SU-DHL-6 (cell line): ENCODE measurements at regions not wholly inside any gene's neighbourhood (a gene's known extent, or its start where the extent isn't known, plus 50 kb on each side); places are given as distances from the start of the nearest gene placed in this dataset.

Experiments
- H2AFZ ChIP-seq: fragments of 200-600 bp; sonication (generic); 2 replicates; pipeline ENCODE4 v1.6.1; 2014; ENCODE audit warnings: low read depth, mild to moderate bottlenecking, moderate library complexity, mixed read lengths, antibody characterized with exemption, low read length; ENCODE audit not compliant: severe bottlenecking
- H3F3A ChIP-seq: fragments of 200-600 bp; shearing (Covaris generic); 2 replicates; pipeline ENCODE4 v1.6.0; 2016; ENCODE audit warnings: antibody characterized with exemption, mild to moderate bottlenecking; ENCODE audit not compliant: insufficient read depth
- H3K27ac ChIP-seq: fragments of 200-600 bp; sonication (generic); 2 replicates; pipeline ENCODE4 v1.5.1; 2016; ENCODE audit warnings: low read depth, mild to moderate bottlenecking, low read length, moderate library complexity, mixed read lengths
- H3K27me3 ChIP-seq: fragments of 200-600 bp; sonication (generic), shearing (Covaris generic); 2 replicates; pipeline ENCODE4 v1.6.0; 2014; ENCODE audit warnings: mild to moderate bottlenecking, low read length
- H3K36me3 ChIP-seq: fragments of 200-600 bp; sonication (generic); 2 replicates; pipeline ENCODE4 v1.6.1; 2014; ENCODE audit warnings: mild to moderate bottlenecking, low read length, mixed read lengths
- H3K4me2 ChIP-seq: fragments of 300-600, 200-600 bp; shearing (Covaris generic), sonication (generic); 2 replicates; pipeline ENCODE4 v1.6.0; 2014; ENCODE audit warnings: low read length, low read depth, mild to moderate bottlenecking; ENCODE audit not compliant: poor library complexity, severe bottlenecking
- H3K4me3 ChIP-seq: fragments of 200-600 bp; sonication (generic); 2 replicates; pipeline ENCODE4 v1.5.1; 2014; ENCODE audit warnings: antibody characterized with exemption, low read length, mild to moderate bottlenecking, mixed read lengths; ENCODE audit not compliant: insufficient read depth, poor library complexity, severe bottlenecking
- H3K79me2 ChIP-seq: fragments of 200-600 bp; sonication (generic); 2 replicates; pipeline ENCODE4 v1.6.1; 2014; ENCODE audit warnings: mild to moderate bottlenecking, low read length, moderate library complexity; ENCODE audit not compliant: insufficient read depth
- H3K9ac ChIP-seq: fragments of 200-600 bp; sonication (generic); 2 replicates; pipeline ENCODE4 v1.7.0; 2014; ENCODE audit warnings: mild to moderate bottlenecking, low read length
- H3K9me2 ChIP-seq: fragments of 200-600 bp; sonication (generic); replicated peaks from 2 replicates; pipeline ENCODE4 v1.6.1; 2014; ENCODE audit warnings: low read length; ENCODE audit not compliant: insufficient read depth
- H3K9me3 ChIP-seq: fragments of 200-600 bp; sonication (generic); 2 replicates; pipeline ENCODE4 v1.6.1; 2014; ENCODE audit warnings: low read length, mixed read lengths; ENCODE audit not compliant: insufficient read depth
- H4K20me1 ChIP-seq: fragments of 200-600 bp; sonication (generic); 2 replicates; pipeline ENCODE4 v1.6.1; 2014; ENCODE audit warnings: low read depth, mild to moderate bottlenecking, antibody characterized with exemption, low read length, moderate library complexity, mixed read lengths
- CTCF ChIP-seq: fragments of 200-600 bp; sonication (generic); IDR thresholded peaks from one replicate; pipeline ENCODE4 v1.5.1; 2017; ENCODE audit warnings: antibody characterized with exemption, mild to moderate bottlenecking, low read length, moderate library complexity; ENCODE audit not compliant: insufficient read depth, poor library complexity, severe bottlenecking
- EZH2phosphoT487 ChIP-seq: fragments of 200-600 bp; sonication (generic), shearing (Covaris generic); conservative IDR thresholded peaks from 2 replicates; pipeline ENCODE4 v1.6.1; 2018; ENCODE audit warnings: mild to moderate bottlenecking, antibody characterized with exemption, low read length, moderate library complexity, mixed read lengths

DNA sequence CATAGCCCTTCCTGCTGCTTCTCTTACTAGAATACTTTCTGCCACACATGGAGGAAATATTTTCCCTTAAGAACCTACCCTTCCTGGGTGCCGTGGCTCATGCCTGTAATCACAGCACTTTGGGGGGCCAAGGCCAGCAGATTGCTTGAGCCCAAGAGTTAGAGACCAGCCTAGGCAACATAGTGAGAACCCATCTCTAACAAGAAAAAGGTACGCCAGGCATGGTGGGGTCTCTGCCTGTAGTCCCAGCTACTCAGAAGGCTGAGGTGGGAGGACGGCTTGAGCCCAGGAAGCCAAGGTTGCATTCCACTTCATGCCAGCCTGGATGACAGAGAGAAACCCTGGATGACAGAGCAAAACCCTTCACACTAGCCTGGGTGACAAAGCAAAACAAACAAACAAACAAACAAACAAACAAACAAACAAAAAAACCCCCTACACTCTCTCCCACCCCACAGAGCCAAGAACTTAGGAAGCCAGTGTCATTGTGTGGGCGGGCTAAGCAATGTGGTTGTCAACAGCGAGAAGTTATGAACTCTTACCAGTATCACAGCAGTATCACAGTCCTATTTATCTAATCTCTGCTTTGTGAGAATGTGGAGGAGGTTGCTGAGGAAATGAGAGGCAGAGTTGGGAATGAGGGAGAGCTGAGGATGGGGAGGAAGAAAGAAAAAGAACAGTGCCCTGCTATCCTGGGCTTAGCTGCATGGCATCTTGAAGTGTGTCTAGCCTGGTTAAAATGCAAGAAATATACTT, 53.8 kb upstream of the CLEC14A start:
- Histone ChIP-seq H3K9me2 (no peaks in the 10 kb centered on the region), H3K4me2 (no peak overlapping the region), H4K20me1 (no peaks in the 10 kb centered on the region), H3F3A (no peaks in the 10 kb centered on the region), H3K9me3 (no peaks in the 10 kb centered on the region), H3K36me3 (no peaks in the 10 kb centered on the region), H3K79me2 (no peaks in the 10 kb centered on the region), H3K27ac (no peak overlapping the region), H3K9ac (no peak overlapping the region), H3K4me3 (no peak overlapping the region), H2AFZ (no peak overlapping the region), H3K27me3 (no peaks in the 10 kb centered on the region)
- TF ChIP-seq CTCF = no peak
- TF ChIP-seq EZH2phosphoT487 = no peak
